ENCODE measurements at regions not wholly inside any gene's neighbourhood (a gene's known extent, or its start where the extent isn't known, plus 50 kb on each side); places are given as distances from the start of the nearest gene placed in this dataset.
A peak's percentile ranks its signal among the peaks of the same experiment; 100 is the strongest.

- no peak for TF ChIP-seq RFX5 (IDR thresholded peaks at IDR 0.05; ENCODE audit: borderline replicate concordance, low read depth, low read length)
- TF ChIP-seq SUZ12 (IDR thresholded peaks at IDR 0.05; ENCODE audit: low read length), result no peak
- Histone ChIP-seq H3K4ac (replicated peaks; ENCODE audit: insufficient read length, low read depth, low read length) (no peak overlapping the region), H2BK5ac (ENCODE audit: low read depth, low read length) (peak overlapping the region; percentile 57; the same call in 1 of the 2 replicates), H3K14ac (ENCODE audit: insufficient read length) (peak overlapping the region; percentile 44), H3K4me3 (ENCODE audit: extremely low read depth in 1 of 4, insufficient read depth in 2 of 4, low read depth in 3 of 4, low read length in 4 of 4) (no peak overlapping the region), H2BK120ac (replicated peaks; ENCODE audit: low read depth, low read length) (no peak overlapping the region), H3K4me2 (ENCODE audit: insufficient read depth in 1 of 2, low read depth in 2 of 2, low read length in 2 of 2) (0 out of 4 replicates have a peak overlapping the region, but pooled peaks of 1 of the 2 experiments have one; percentile 15), H3K36me3 (ENCODE audit: control insufficient read depth in 2 of 4, insufficient read depth in 4 of 4, low read length in 3 of 4) (no peaks in the 10 kb centered on the region), H2AFZ (ENCODE audit: low read length) (no peak overlapping the region), H3K27me3 (replicated peaks in 1 of 4; ENCODE audit: control insufficient read depth in 3 of 4, extremely low read depth in 1 of 4, insufficient read depth in 3 of 4, low read length in 3 of 4) (no peaks in the 10 kb centered on the region), H3K9ac (replicated peaks in 1 of 4; ENCODE audit: extremely low read depth in 1 of 4, low read depth in 3 of 4, low read length in 3 of 4) (no peak overlapping the region), H2AK5ac (ENCODE audit: low read depth, low read length) (0 out of 2 replicates have a peak overlapping the region, but pooled peaks have one; percentile 17), H3K27ac (ENCODE audit: low read depth, low read length) (no peak overlapping the region), H3K56ac (replicated peaks; ENCODE audit: insufficient read length, low read depth, low read length) (no peak overlapping the region), H2BK15ac (ENCODE audit: low read length) (peak overlapping the region; percentile 48; the same call in 1 of the 2 replicates), H3K18ac (ENCODE audit: extremely low read depth, low read length) (no peak overlapping the region), H3K4me1 (replicated peaks in 1 of 4; ENCODE audit: control insufficient read depth in 3 of 4, insufficient read depth in 4 of 4, low read length in 3 of 4) (peaks cover 2 to 18% (median 12%) of the 10 kb centered on the region in 4 experiments), H4K8ac (ENCODE audit: extremely low read depth, insufficient read depth, low read length) (peak overlapping the region; percentile 26; the same call in 1 of the 2 replicates), H2BK20ac (ENCODE audit: low read length) (no peak overlapping the region; the same call in 1 of the 2 replicates), H3K9me3 (ENCODE audit: insufficient read depth in 2 of 2, low read depth in 1 of 2, low read length in 1 of 2) (no peaks in the 10 kb centered on the region), H3K79me2 (ENCODE audit: control insufficient read depth in 1 of 2, insufficient read depth in 2 of 2, low read length in 2 of 2) (no peaks in the 10 kb centered on the region), H3K23me2 (ENCODE audit: low read depth, low read length) (no peaks in the 10 kb centered on the region), H2BK12ac (ENCODE audit: low read depth, low read length) (0 out of 2 replicates have a peak overlapping the region, but pooled peaks have one; percentile 29), H4K91ac (replicated peaks; ENCODE audit: insufficient read length, low read length) (no peak overlapping the region), H4K20me1 (replicated peaks in 1 of 2; ENCODE audit: control insufficient read depth in 1 of 2, insufficient read depth in 2 of 2, low read length in 2 of 2) (no peaks in the 10 kb centered on the region), H3K23ac (ENCODE audit: insufficient read length) (no peak overlapping the region), H3K79me1 (ENCODE audit: low read depth, low read length) (no peaks in the 10 kb centered on the region), H4K5ac (ENCODE audit: insufficient read length, low read depth, low read length) (no peak overlapping the region)
- CTCF ChIA-PET (ENCODE audit: partially characterized antibody), result interaction anchor here (0.6 to 1.8 kb wide), 8 partner anchors 7 to 273 kb away, joined by 3 to 4 read pairs (median 3); no protein-coding TSS in a partner anchor
- 88% methylated on average over 13 of the region's 13 CpGs; no CpG with 5 or more reads in 1 of the 2 experiments for WGBS, 2 experiments (ENCODE audit: extremely low coverage in 1 of 2, insufficient coverage in 1 of 2, insufficient read length in 1 of 2, insufficient replicate concordance in 2 of 2, low coverage in 1 of 2, low lambda C conversion rate in 2 of 2, missing lambda C conversion rate in 1 of 2)
- FAIRE-seq (no peak), DNase-seq (ENCODE audit: low read depth in 1 of 2, low spot score in 2 of 2) (no peak)
- POLR2A ChIA-PET (ENCODE audit: partially characterized antibody), result interaction anchor here (2.3 kb wide), 1 partner anchor 11 kb away, joined by 9 read pairs; no protein-coding TSS in a partner anchor
Observed at GRCh38 chr17:27956601-27957445, 63.7 kb upstream of the LYRM9 start.
